Caco-2 (cell line): ENCODE measurements at regions not wholly inside any gene's neighbourhood (a gene's known extent, or its start where the extent isn't known, plus 50 kb on each side); places are given as distances from the start of the nearest gene placed in this dataset.

Experiments
- BruUV-seq: library from RNA; stranded (reverse); fragments of 400-500 nt; replicated peaks from 2 replicates; lab custom pipeline; 2021; lab: Mats Ljungman, UMichigan
- CTCF ChIA-PET: fragments of 300-600 bp; sonication (Branson Sonifier 250); formaldehyde crosslinking; loops from one replicate; lab custom pipeline; 2022; ENCODE audit warnings: antibody characterized with exemption; lab: Charles Lee
- POLR2A ChIA-PET: fragments of 300-600 bp; sonication (Branson Sonifier 250); formaldehyde crosslinking; loops from one replicate; lab custom pipeline; 2022; ENCODE audit warnings: antibody characterized with exemption; lab: Charles Lee
- DNase-seq, 2 experiments: peaks; one replicate each; pipeline versions ENCODE4 v3.0.0 to v3.0.0-alpha.2; 2020 to 2022
- H3K27me3 ChIP-seq: replicated peaks from 2 replicates; pipeline ENCODE4 v1.6.0; 2011; ENCODE audit warnings: low read length; ENCODE audit not compliant: control insufficient read depth, insufficient read depth
- H3K36me3 ChIP-seq: 2 replicates; pipeline ENCODE4 v1.5.1; 2011; ENCODE audit warnings: low read length; ENCODE audit not compliant: control insufficient read depth, insufficient read depth
- H3K4me1 ChIP-seq: fragments of 250-450 bp; sonication (Bioruptor Pico); 2 replicates; pipeline ENCODE4 v1.5.1; 2020; ENCODE audit warnings: mild to moderate bottlenecking
- H3K4me3 ChIP-seq: 2 replicates; pipeline ENCODE4 v1.5.1; 2011; ENCODE audit warnings: low read depth, mild to moderate bottlenecking, control low read depth, low read length
- H3K9me3 ChIP-seq: fragments of 250-450 bp; sonication (Bioruptor Pico); 2 replicates; pipeline ENCODE4 v1.5.1; 2020; ENCODE audit warnings: mild to moderate bottlenecking, moderate library complexity
- H3K27ac Mint-ChIP-seq: one replicate; pipeline ENCODE4 v1.8.0; 2022; ENCODE audit warnings: mixed read lengths; ENCODE audit not compliant: unreplicated experiment
- H3K27me3 Mint-ChIP-seq: one replicate; pipeline ENCODE4 v1.8.0; 2022; ENCODE audit warnings: mixed read lengths; ENCODE audit not compliant: insufficient read depth, unreplicated experiment
- H3K36me3 Mint-ChIP-seq: one replicate; pipeline ENCODE4 v1.8.0; 2022; ENCODE audit warnings: mild to moderate bottlenecking, mixed read lengths; ENCODE audit not compliant: insufficient read depth, unreplicated experiment
- H3K4me1 Mint-ChIP-seq: one replicate; pipeline ENCODE4 v1.8.0; 2022; ENCODE audit warnings: low read depth, mixed read lengths; ENCODE audit not compliant: unreplicated experiment
- H3K4me3 Mint-ChIP-seq: one replicate; pipeline ENCODE4 v1.8.0; 2022; ENCODE audit warnings: mild to moderate bottlenecking, moderate library complexity, mixed read lengths; ENCODE audit not compliant: unreplicated experiment
- H3K9me3 Mint-ChIP-seq: one replicate; pipeline ENCODE4 v1.8.0; 2022; ENCODE audit warnings: mixed read lengths; ENCODE audit not compliant: unreplicated experiment
- intact Hi-C: fragments of 100-400 bp; cut with micrococcal nuclease; formaldehyde crosslinking; loops from one replicate; pipeline ENCODE4 v1.10.0; 2022; ENCODE audit not compliant: unreplicated experiment
- TF ChIP-seq, protein P1 (sequence below), 2 experiments: fragments of 200-600 bp in 1 of 2; IDR thresholded peaks; 1 replicate in 1 of 2; 2 replicates in 1 of 2; pipeline versions ENCODE4 v1.5.1 to v1.8.0; 2011 to 2022; ENCODE audit warnings: antibody characterized with exemption in 1 of 2, control low read depth in 1 of 2, inconsistent platforms in 1 of 2, low read depth in 1 of 2, low read length in 1 of 2, mild to moderate bottlenecking in 1 of 2, moderate library complexity in 1 of 2; ENCODE audit not compliant: insufficient read depth in 1 of 2, severe bottlenecking in 1 of 2, unreplicated experiment in 1 of 2

DNA sequence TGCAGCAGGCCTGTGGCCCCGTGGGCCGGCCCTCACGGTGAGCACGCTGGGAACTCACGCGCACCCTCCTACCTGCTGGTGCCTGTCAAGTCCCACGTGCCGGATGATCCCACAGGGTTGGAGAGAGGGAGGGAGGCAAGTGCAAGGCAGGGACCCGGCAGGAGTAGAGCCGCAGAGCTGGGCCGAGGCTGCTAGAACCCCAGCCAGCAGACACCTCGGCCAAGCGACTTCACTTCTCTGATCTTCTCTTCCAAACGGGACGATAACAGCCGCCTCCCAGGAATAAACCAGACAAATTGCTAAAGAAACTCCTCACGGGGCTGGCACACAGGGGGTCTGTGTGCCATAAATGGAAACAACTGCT lies 1232.8 kb downstream of the TBC1D22A start:
- Histone ChIP-seq H3K4me1 (no peaks in the 10 kb centered on the region), H3K4me3 (no peak overlapping the region), H3K27me3 (no peaks in the 10 kb centered on the region), H3K9me3 (no peaks in the 10 kb centered on the region), H3K36me3 (no peaks in the 10 kb centered on the region)
- Mint-ChIP-seq H3K27me3 (no peaks in the 10 kb centered on the region), H3K4me3 (no peak overlapping the region), H3K4me1 (no peaks in the 10 kb centered on the region), H3K36me3 (no peaks in the 10 kb centered on the region), H3K27ac (no peak overlapping the region), H3K9me3 (no peaks in the 10 kb centered on the region)
- no peak for DNase-seq
- ChIA-PET CTCF (no interaction called here), POLR2A (no interaction called here)
- TF ChIP-seq, protein P1, sequence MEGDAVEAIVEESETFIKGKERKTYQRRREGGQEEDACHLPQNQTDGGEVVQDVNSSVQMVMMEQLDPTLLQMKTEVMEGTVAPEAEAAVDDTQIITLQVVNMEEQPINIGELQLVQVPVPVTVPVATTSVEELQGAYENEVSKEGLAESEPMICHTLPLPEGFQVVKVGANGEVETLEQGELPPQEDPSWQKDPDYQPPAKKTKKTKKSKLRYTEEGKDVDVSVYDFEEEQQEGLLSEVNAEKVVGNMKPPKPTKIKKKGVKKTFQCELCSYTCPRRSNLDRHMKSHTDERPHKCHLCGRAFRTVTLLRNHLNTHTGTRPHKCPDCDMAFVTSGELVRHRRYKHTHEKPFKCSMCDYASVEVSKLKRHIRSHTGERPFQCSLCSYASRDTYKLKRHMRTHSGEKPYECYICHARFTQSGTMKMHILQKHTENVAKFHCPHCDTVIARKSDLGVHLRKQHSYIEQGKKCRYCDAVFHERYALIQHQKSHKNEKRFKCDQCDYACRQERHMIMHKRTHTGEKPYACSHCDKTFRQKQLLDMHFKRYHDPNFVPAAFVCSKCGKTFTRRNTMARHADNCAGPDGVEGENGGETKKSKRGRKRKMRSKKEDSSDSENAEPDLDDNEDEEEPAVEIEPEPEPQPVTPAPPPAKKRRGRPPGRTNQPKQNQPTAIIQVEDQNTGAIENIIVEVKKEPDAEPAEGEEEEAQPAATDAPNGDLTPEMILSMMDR (IDR thresholded peaks at IDR 0.05; ENCODE audit: insufficient read depth in 1 of 2, low read depth in 1 of 2, low read length in 1 of 2, severe bottlenecking in 1 of 2, unreplicated experiment in 1 of 2) = no peak
- no TSS peak for BruUV-seq
- intact Hi-C loops = no loop called here

DNA sequence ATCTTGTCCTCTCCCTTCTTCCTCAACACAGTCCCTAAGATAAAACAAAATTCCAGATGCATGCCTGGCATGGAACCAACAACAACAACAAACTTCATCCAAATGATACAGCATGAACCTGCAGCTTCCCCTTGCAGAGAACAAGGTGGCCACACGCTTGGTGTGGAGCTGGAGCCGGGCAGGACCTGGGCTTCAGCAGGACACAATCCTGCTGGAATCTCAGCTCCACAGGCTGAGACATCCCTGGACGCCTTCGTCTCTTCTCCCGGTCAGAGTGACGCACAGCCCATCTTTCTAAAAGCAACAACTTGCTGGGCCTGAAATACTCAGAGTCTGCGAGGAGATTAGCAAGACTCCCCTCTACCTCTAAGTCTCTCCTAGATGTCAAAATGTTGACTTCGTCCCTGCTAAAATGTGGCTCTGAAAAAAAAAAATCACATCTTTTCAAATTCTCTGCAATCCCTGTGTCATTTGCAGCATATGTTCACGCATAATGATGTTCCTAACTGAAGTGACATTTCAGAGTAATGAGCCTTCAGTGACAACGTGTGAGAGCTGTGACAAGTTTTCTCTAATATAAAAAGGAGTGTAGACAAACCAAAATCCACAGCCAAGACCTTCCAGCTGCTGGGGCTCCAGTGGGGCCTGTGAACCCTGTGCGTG lies 1232.3 kb downstream of the TBC1D22A start:
- H3K9me3 ChIP-seq = no peaks in the 10 kb centered on the region
- H3K36me3 ChIP-seq = no peaks in the 10 kb centered on the region
- no peaks in the 10 kb centered on the region for H3K9me3 Mint-ChIP-seq
- no peak overlapping the region for H3K27ac Mint-ChIP-seq
- TF ChIP-seq, protein P1 (IDR thresholded peaks at IDR 0.05; ENCODE audit: insufficient read depth in 1 of 2, low read depth in 1 of 2, low read length in 1 of 2, severe bottlenecking in 1 of 2, unreplicated experiment in 1 of 2) = no peak
- ChIA-PET POLR2A (no interaction called here), CTCF (no interaction called here)
- no peak overlapping the region for H3K4me3 ChIP-seq
- no peaks in the 10 kb centered on the region for H3K27me3 ChIP-seq
- H3K4me1 Mint-ChIP-seq = no peaks in the 10 kb centered on the region
- H3K36me3 Mint-ChIP-seq = no peaks in the 10 kb centered on the region
- intact Hi-C loops = no loop called here
- 0 out of 2 replicates have a peak, but pooled peaks cover 3% of the 10 kb centered on the region for H3K4me1 ChIP-seq
- BruUV-seq = no TSS peak
- H3K27me3 Mint-ChIP-seq = no peaks in the 10 kb centered on the region
- DNase-seq = no peak
- H3K4me3 Mint-ChIP-seq = no peak overlapping the region

DNA sequence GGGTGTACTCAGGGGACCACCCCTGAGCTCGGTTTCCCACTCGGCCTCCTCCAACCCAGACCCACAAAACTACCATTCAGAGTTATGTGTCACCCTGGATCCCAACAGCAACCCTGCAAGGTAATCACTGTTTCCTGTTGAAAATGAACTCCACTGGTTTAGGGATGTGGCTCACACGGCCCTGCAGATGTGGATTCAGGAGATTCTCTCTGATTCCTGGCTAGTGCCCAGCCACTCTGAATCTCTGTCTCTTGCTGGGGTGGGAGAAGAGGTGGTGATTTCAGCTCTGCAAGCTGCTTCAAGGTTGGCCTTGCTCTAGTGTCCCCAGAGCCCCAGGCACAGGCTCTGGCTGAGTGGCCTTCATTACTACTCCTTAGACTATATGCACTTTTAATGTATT lies 1231.6 kb downstream of the TBC1D22A start:
- no TSS peak for BruUV-seq
- ChIA-PET POLR2A (no interaction called here), CTCF (no interaction called here)
- Mint-ChIP-seq H3K4me1 (no peaks in the 10 kb centered on the region), H3K9me3 (no peaks in the 10 kb centered on the region), H3K27me3 (no peaks in the 10 kb centered on the region), H3K4me3 (no peak overlapping the region), H3K27ac (no peak overlapping the region), H3K36me3 (no peaks in the 10 kb centered on the region)
- 0 out of 2 replicates have a peak, but pooled peaks cover 3% of the 10 kb centered on the region for H3K4me1 ChIP-seq
- no peaks in the 10 kb centered on the region for H3K36me3 ChIP-seq
- no peak for DNase-seq
- H3K27me3 ChIP-seq = no peaks in the 10 kb centered on the region
- TF ChIP-seq, protein P1 (IDR thresholded peaks at IDR 0.05; ENCODE audit: insufficient read depth in 1 of 2, low read depth in 1 of 2, low read length in 1 of 2, severe bottlenecking in 1 of 2, unreplicated experiment in 1 of 2) = no peak
- peaks cover 3% of the 10 kb centered on the region; the same call in 1 of the 2 replicates for H3K9me3 ChIP-seq
- no peak overlapping the region for H3K4me3 ChIP-seq
- intact Hi-C loops = no loop called here
